HEK293 (cell line): ENCODE measurements at regions not wholly inside any gene's neighbourhood (a gene's known extent, or its start where the extent isn't known, plus 50 kb on each side); places are given as distances from the start of the nearest gene placed in this dataset.

Source experiments
- CTCF ChIA-PET: fragments of 350-600 bp; formaldehyde crosslinking; extraction: SDS; loops from one replicate; lab custom pipeline; 2021; ENCODE audit warnings: antibody characterized with exemption; lab: Yijun Ruan, JAX
- POLR2A ChIA-PET: fragments of 300-600 bp; formaldehyde crosslinking; extraction: SDS; loops from one replicate; lab custom pipeline; 2020; ENCODE audit warnings: antibody characterized with exemption, inconsistent platforms; lab: Yijun Ruan, JAX
- H3K27ac ChIP-seq: fragments of 200-500 bp; sonication (Bioruptor generic); 2 replicates; pipeline ENCODE4 v1.5.1; 2014; ENCODE audit warnings: low read depth, low read length, control low read depth, inconsistent platforms; ENCODE audit errors: extremely low read depth
- H3K36me3 ChIP-seq, 2 experiments: fragments of 200-500 bp in 1 of 2; sonication (Bioruptor generic) in 1 of 2; 1 replicate in 1 of 2; 2 replicates in 1 of 2; pipeline ENCODE4 v1.5.1; 2014 to 2017; ENCODE audit warnings: inconsistent platforms in 2 of 2, low read length in 2 of 2; ENCODE audit not compliant: control insufficient read depth in 2 of 2, insufficient read depth in 1 of 2
- H3K4me1 ChIP-seq: fragments of 200-500 bp; sonication (Bioruptor generic); 2 replicates; pipeline ENCODE4 v1.5.1; 2014; ENCODE audit warnings: mild to moderate bottlenecking, low read length, inconsistent platforms; ENCODE audit not compliant: control insufficient read depth, insufficient read depth
- H3K4me3 ChIP-seq: 2 replicates; pipeline ENCODE4 v1.5.1; 2011; ENCODE audit warnings: low read depth, mild to moderate bottlenecking, control low read depth, low read length, moderate library complexity
- H3K9me3 ChIP-seq: fragments of 200-500 bp; sonication (Bioruptor generic); 2 replicates; pipeline ENCODE4 v1.5.1; 2014; ENCODE audit warnings: low read depth, low read length, inconsistent platforms; ENCODE audit not compliant: control insufficient read depth, insufficient read depth
- GLIS1 ChIP-seq: fragments of 450-650 bp; formaldehyde crosslinking; IDR thresholded peaks from 2 replicates; pipeline ENCODE4 v1.5.1; 2016; ENCODE audit warnings: missing biosample characterization, missing genetic modification characterization
- HOXA7 ChIP-seq: sonication (generic); formaldehyde crosslinking; IDR thresholded peaks from 2 replicates; pipeline ENCODE4 v1.8.1; 2022; ENCODE audit warnings: missing genetic modification reagents, borderline replicate concordance
- KLF16 ChIP-seq: fragments of 450-650 bp; formaldehyde crosslinking; IDR thresholded peaks from 2 replicates; pipeline ENCODE4 v1.5.1; 2017; ENCODE audit warnings: missing biosample characterization, missing genetic modification characterization
- KLF9 ChIP-seq: fragments of 450-650 bp; formaldehyde crosslinking; IDR thresholded peaks from 2 replicates; pipeline ENCODE4 v1.5.1; 2016; ENCODE audit warnings: missing biosample characterization, missing genetic modification characterization, low read depth
- MZF1 ChIP-seq: fragments of 450-650 bp; formaldehyde crosslinking; IDR thresholded peaks from 2 replicates; pipeline ENCODE4 v1.5.1; 2017; ENCODE audit warnings: missing biosample characterization, missing genetic modification characterization, borderline replicate concordance
- PRDM10 ChIP-seq: fragments of 450-650 bp; formaldehyde crosslinking; IDR thresholded peaks from 2 replicates; pipeline ENCODE4 v1.5.1; 2016; ENCODE audit warnings: missing biosample characterization, missing genetic modification characterization
- TRIM28 ChIP-seq: IDR thresholded peaks from 2 replicates; pipeline ENCODE4 v1.6.1; 2011; ENCODE audit warnings: low read length, control low read depth, borderline replicate concordance
- ZNF16 ChIP-seq: fragments of 450-650 bp; formaldehyde crosslinking; IDR thresholded peaks from 2 replicates; pipeline ENCODE4 v1.5.1; 2016; ENCODE audit warnings: low read depth, missing biosample characterization, missing genetic modification characterization
- ZNF211 ChIP-seq: fragments of 450-650 bp; formaldehyde crosslinking; IDR thresholded peaks from 2 replicates; pipeline ENCODE4 v1.5.1; 2016; ENCODE audit warnings: low read depth, missing biosample characterization, missing genetic modification characterization
- ZNF239 ChIP-seq: fragments of 450-650 bp; formaldehyde crosslinking; IDR thresholded peaks from 2 replicates; pipeline ENCODE4 v1.5.1; 2016; ENCODE audit warnings: missing biosample characterization, missing genetic modification characterization
- ZNF423 ChIP-seq: fragments of 450-650 bp; formaldehyde crosslinking; IDR thresholded peaks from 2 replicates; pipeline ENCODE4 v1.5.1; 2016; ENCODE audit warnings: missing biosample characterization, missing genetic modification characterization
- ZNF529 ChIP-seq: fragments of 450-650 bp; formaldehyde crosslinking; IDR thresholded peaks from 2 replicates; pipeline ENCODE4 v1.5.1; 2017; ENCODE audit warnings: missing genetic modification characterization, missing biosample characterization; ENCODE audit not compliant: insufficient replicate concordance
- ZNF596 ChIP-seq: fragments of 450-650 bp; IDR thresholded peaks from 2 replicates; pipeline ENCODE4 v1.5.0; 2018; ENCODE audit warnings: missing biosample characterization, mild to moderate bottlenecking, missing genetic modification characterization, moderate library complexity
- ZNF645 ChIP-seq: fragments of 450-650 bp; formaldehyde crosslinking; IDR thresholded peaks from 2 replicates; pipeline ENCODE4; 2016; ENCODE audit warnings: missing biosample characterization, missing genetic modification characterization
- ZNF654 ChIP-seq: fragments of 450-650 bp; formaldehyde crosslinking; IDR thresholded peaks from 2 replicates; pipeline ENCODE4 v1.5.1; 2016; ENCODE audit warnings: low read depth, missing biosample characterization, missing genetic modification characterization
- ZNF664 ChIP-seq: fragments of 450-650 bp; formaldehyde crosslinking; IDR thresholded peaks from 2 replicates; pipeline ENCODE4 v1.5.1; 2016; ENCODE audit warnings: missing biosample characterization, missing genetic modification characterization
- TF ChIP-seq, protein P1 (sequence below): fragments of 450-650 bp; formaldehyde crosslinking; IDR thresholded peaks from 2 replicates; pipeline ENCODE4 v1.5.1; 2016; ENCODE audit warnings: missing biosample characterization, missing genetic modification characterization
- TF ChIP-seq, protein P2 (sequence below): fragments of 450-650 bp; formaldehyde crosslinking; IDR thresholded peaks from 2 replicates; pipeline ENCODE4 v1.5.1; 2017; ENCODE audit warnings: missing biosample characterization, mild to moderate bottlenecking, missing genetic modification characterization, moderate library complexity

GRCh38 chr13:62626771-62627170 is 1211.1 kb upstream of the PCDH20 start:
- no peak for TF ChIP-seq HOXA7 (CRISPR knock-in tag)
- peak; percentile 16; the same call in 1 of the 2 replicates for TF ChIP-seq ZNF654 (tag by site-specific recombination)
- Histone ChIP-seq H3K36me3 (no peaks in the 10 kb centered on the region), H3K27ac (no peak overlapping the region), H3K4me1 (no peaks in the 10 kb centered on the region), H3K4me3 (no peak overlapping the region), H3K9me3 (no peaks in the 10 kb centered on the region)
- POLR2A ChIA-PET = no interaction called here
- CTCF ChIA-PET = interaction anchor here (0.7 kb wide), 1 partner anchor 154 kb away, joined by 3 read pairs; no protein-coding TSS in a partner anchor

GRCh38 chr13:62625214-62625881 is 1209.7 kb upstream of the PCDH20 start:
- Histone ChIP-seq H3K9me3 (no peaks in the 10 kb centered on the region), H3K4me1 (no peaks in the 10 kb centered on the region), H3K27ac (no peak overlapping the region), H3K4me3 (no peak overlapping the region), H3K36me3 (no peaks in the 10 kb centered on the region)
- CTCF ChIA-PET = no interaction called here
- POLR2A ChIA-PET = no interaction called here
- TF ChIP-seq KLF16 (tag by site-specific recombination) = no peak
- TF ChIP-seq, protein P1, sequence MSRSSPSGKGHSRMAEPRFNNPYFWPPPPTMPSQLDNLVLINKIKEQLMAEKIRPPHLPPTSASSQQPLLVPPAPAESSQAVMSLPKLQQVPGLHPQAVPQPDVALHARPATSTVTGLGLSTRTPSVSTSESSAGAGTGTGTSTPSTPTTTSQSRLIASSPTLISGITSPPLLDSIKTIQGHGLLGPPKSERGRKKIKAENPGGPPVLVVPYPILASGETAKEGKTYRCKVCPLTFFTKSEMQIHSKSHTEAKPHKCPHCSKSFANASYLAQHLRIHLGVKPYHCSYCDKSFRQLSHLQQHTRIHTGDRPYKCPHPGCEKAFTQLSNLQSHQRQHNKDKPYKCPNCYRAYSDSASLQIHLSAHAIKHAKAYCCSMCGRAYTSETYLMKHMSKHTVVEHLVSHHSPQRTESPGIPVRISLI = no peak
- no peak for TF ChIP-seq PRDM10 (tag by site-specific recombination)
- TF ChIP-seq TRIM28 = no peak
- no peak for TF ChIP-seq GLIS1 (tag by site-specific recombination)
- TF ChIP-seq ZNF16 (tag by site-specific recombination) = no peak
- no peak for TF ChIP-seq KLF9 (tag by site-specific recombination)
- no peak for TF ChIP-seq ZNF239 (tag by site-specific recombination)
- TF ChIP-seq ZNF423 (tag by site-specific recombination) = no peak
- no peak for TF ChIP-seq ZNF211
- TF ChIP-seq ZNF529 (tag by site-specific recombination) = no peak
- TF ChIP-seq ZNF596 = no peak
- no peak for TF ChIP-seq ZNF664 (tag by site-specific recombination)
- TF ChIP-seq, protein P2, sequence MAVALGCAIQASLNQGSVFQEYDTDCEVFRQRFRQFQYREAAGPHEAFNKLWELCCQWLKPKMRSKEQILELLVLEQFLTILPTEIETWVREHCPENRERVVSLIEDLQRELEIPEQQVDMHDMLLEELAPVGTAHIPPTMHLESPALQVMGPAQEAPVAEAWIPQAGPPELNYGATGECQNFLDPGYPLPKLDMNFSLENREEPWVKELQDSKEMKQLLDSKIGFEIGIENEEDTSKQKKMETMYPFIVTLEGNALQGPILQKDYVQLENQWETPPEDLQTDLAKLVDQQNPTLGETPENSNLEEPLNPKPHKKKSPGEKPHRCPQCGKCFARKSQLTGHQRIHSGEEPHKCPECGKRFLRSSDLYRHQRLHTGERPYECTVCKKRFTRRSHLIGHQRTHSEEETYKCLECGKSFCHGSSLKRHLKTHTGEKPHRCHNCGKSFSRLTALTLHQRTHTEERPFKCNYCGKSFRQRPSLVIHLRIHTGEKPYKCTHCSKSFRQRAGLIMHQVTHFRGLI (tag by site-specific recombination) = no peak
- TF ChIP-seq MZF1 (tag by site-specific recombination) = no peak
- TF ChIP-seq ZNF645 (tag by site-specific recombination) = no peak
